HG02610 (cell line): ENCODE measurements at regions not wholly inside any gene's neighbourhood (a gene's known extent, or its start where the extent isn't known, plus 50 kb on each side); places are given as distances from the start of the nearest gene placed in this dataset.
"Not testable (repeated sequence)": the region's sequence is repeated elsewhere in the genome, so short reads cannot be mapped to it uniquely, and the experiment has no call there.

Experiments used
- ATAC-seq: cut with Tn5 transposase; IDR thresholded peaks from one replicate; pipeline ENCODE4 v1.9.1; 2021; ENCODE audit warnings: mild to moderate bottlenecking, moderate library complexity; ENCODE audit not compliant: unreplicated experiment

DNA sequence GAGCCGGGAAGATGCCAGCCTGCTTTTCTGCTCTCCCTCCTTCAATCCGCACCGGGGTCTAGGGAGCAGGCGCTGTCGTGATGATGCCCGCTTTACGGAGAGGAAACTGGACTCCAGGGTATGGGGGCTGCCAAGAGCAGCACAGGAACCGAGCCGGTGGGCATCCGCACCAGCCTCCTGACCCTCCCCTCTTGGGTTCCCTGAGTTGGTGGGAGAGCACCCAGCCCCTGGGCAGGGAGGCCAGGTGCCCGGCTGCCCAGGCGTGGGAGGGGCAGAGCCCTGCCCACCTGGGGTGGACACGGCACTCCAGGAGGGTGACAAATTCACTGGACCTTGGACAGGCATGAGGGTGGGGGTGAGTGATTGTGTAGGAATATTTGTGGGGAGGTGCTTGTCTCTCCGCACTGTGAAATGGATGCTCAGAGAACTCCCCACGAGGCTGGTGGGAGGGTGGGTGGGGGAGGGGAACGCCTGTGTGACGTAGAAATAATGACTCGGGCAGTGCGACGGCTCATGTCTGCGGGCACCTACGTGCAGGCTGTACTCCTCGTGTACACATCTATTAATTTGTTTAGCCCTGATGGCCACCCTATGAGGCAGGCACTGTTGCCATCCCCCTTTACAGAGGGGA is 173.4 kb downstream of the BMP7 start:
- no peak for ATAC-seq

DNA sequence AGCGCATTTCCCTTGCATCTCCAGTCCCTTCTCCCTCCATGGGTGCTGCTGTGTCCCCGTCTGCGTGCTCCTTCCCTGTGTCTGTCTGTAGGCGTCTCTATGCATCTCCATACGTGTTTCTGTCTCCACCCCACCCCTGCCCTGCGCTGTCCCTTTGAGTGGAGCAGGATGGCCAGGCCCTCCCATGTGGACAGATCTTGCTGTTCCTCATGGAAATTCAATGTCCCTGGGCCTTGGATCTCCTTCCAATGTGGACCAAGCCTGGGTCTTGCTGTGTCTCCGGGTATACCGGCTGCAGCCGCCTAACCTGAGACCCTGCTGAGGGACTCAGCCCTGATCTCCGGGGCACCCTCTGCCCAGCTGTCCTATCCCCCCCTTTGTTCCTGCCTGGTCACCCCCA is 172.7 kb downstream of the BMP7 start:
- ATAC-seq, result no peak

DNA sequence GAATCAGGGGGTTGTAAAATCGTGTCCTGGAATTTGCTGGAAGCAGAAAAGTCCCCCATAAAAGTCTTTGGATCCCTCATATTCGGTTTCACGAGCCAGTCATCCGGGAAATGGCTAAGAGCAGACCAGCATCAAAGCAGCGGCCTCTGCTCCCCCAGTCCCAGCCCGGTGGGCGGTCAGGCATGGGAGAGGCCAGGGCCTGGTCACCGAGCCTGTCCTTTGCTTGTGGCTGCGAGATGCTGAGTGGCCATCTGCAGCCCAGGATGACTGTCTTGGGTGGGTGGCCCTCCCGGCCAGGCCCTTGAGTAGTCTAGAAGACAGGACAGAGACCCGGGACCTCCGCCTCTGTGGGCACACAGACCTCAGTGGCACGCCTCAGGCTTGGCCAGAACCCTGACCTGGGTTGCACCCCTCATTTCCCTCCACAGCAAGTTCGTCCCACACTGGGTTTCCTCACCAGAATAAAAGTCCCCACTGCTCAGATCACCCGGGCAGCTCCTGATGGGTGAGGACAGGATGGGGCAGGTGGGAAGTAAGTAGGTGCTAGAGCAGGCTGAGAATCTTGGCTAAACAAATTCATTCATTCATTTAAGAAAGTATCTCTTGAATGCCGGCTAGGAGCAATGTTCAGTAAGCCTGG is 172.1 kb downstream of the BMP7 start:
- ATAC-seq, result no peak

- ATAC-seq, result no peak
Observed at GRCh38 chr20:57094991-57095390, 171.4 kb downstream of the BMP7 start.

- no peak for ATAC-seq
Observed at GRCh38 chr20:57095426-57095825, 171.0 kb downstream of the BMP7 start.

DNA sequence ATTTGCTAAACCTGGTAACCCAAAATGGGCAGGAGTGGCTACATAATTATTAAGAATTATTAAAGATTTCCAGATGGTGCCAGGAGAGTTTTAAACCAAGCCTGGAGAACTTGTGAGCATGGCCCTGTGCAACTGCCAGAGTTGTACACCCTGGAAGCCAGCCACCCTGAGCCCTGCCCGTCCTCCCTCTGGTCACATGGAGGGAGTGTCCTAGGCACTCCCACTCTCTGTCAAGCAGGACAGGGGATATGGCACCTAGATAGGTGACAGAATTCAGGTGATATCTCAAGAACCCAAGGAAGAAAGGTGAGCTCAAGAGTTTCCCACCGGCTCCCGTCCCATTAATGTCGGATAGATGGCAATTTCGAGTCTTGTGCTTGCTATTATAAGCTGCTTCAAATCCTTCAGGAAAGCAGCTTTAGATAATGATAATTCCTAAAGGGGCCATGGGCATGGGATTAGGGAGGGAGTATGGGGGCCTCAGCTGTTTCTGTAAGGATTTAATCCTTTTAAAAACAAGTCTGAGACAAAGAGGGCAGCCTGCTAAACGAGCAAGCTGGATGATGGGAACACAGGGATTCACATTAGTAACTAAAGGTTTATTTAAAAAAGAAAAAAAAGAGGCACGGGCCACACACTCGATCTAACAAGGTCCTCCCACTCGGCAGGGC is 169.1 kb downstream of the BMP7 start:
- ATAC-seq, result no peak

DNA sequence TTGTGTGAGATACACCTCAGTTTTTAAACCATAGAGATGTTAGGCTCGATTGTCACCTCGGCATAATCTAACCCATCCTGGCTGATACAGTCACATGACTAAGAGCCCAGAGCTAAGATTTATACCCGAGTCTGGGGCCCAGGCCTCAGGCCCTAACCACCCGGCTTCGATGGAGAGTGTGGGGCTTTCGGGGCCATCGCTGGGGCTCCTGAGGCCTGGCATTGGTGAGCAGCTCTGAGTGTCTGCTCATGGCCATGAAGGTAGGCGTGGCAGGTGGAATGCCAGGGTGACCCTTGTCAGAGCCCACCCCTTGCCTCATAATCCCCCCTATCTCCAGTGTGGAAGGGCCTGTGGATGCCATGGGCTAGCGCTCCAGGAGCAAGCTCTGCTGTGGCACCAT is 164.3 kb downstream of the BMP7 start:
- no peak for ATAC-seq

- ATAC-seq, result no peak
Observed at GRCh38 chr20:57102566-57102965, 163.9 kb downstream of the BMP7 start.

DNA sequence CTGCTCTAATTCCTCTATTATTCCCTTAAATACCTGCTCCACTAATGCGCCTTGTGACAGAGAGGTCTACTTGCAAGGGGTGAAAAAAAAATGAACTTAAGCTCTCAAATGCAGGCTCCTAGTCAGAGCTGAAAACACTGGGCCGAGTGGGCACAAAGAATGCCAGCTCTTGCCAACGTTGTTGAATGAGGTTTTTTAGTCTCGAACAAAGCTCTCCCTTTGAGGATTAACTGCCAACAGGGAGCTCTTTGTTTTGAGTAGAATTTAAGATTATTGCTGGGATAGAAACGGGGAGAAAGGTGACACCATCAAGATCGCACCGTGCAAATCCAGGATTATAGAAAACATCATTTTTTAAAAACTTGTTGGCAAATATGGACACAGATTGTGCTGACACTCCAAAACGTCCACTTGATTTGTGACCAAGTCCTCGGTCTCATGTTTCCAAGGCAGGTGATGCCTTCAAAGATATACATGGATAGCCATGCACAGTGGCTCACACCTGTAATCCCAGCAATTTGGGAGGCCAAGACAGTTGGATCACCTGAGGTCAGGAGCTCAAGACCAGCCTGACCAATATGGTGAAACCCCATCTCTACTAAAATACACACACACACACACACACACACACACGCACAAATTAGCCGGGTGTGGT is 163.2 kb downstream of the BMP7 start:
- no peak for ATAC-seq

DNA sequence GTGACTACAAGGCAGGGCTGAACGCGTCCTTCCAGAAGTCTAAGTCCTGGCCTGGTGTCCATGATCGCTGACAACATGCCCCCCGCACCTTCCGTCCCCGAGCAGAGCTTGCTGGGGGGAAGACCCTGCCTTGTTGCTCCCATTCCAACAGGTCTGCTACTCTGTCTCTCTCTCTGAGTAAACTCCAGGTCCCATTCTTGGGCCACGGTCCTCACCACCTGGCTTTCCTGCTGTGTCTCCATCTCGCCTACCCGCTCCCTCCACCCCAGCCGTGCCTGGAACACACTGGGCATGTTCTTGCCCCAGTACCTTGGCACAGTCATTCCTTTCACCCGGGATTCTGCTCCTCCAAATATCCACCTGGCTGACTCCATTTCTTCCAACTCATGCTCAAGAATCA is 162.3 kb downstream of the BMP7 start:
- no peak for ATAC-seq

DNA sequence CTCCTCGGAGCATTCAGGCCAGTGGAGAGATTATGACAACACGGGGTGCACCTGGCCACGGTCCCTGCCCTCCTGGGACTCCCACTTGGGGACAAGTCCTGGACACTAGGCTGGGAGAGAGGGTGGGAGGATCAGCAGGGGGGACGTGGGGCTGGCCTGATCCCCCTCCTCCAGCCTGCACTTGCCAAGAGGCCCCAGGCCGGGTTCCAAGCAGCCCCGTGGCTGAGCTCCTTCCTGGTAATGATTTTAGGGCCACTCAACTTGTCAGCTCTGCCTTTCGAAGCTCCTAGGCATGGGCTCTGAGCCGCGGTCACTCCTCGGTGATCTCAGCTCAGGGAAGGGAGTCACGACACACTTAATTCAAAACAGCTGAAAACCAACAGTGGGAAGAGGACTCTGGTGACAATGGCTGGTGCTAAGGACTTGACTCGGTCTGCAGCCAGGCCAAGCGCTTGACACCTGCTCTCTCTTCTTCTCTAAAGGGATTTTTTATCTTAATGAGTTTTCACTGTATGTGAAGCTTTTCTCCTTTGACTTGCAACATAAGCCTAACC is 161.7 kb downstream of the BMP7 start:
- no peak for ATAC-seq

GRCh38 chr20:57106030-57106682 is 160.3 kb downstream of the BMP7 start:
- ATAC-seq, result no peak

GRCh38 chr20:57106692-57107091 is 159.7 kb downstream of the BMP7 start:
- no peak for ATAC-seq

DNA sequence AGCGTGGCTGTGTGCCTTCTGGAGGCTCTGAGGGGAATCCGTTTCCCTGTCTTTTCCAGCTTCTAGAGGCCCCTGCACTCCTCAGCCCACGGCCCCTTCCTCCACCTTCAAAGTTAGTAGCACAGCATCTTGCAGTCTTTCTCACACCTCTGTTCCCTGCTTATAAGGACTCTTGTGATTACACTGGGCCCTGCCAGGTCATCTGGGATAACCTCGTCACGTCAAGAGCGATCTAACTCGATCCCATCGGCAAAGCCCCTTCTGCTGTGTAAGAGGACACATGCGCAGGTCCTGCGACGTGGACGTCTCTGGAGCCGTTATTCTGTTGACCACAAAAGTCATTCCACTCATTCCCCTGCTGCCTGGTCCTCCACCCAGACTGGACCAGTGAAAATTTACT is 159.2 kb downstream of the BMP7 start:
- ATAC-seq, result no peak

DNA sequence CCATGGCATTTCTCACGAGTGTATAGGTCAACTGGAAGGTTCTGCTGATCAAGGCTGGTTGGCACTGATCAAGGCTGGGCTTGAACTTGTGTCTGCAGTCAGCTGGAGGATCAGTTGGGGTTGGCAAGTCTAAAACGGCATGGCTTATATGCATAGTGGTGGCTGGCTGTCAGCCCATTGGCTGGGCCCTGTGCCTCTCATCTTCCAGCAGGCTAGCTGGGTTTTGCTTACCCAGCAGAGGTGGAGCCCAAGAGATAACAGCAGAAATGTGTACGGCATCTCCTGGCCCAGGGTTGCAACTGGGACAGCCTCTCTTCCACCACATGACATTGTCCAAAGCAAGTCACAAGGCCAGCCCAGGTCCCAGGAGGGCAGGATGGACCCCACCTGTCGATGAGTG is 158.2 kb downstream of the BMP7 start:
- no peak for ATAC-seq

DNA sequence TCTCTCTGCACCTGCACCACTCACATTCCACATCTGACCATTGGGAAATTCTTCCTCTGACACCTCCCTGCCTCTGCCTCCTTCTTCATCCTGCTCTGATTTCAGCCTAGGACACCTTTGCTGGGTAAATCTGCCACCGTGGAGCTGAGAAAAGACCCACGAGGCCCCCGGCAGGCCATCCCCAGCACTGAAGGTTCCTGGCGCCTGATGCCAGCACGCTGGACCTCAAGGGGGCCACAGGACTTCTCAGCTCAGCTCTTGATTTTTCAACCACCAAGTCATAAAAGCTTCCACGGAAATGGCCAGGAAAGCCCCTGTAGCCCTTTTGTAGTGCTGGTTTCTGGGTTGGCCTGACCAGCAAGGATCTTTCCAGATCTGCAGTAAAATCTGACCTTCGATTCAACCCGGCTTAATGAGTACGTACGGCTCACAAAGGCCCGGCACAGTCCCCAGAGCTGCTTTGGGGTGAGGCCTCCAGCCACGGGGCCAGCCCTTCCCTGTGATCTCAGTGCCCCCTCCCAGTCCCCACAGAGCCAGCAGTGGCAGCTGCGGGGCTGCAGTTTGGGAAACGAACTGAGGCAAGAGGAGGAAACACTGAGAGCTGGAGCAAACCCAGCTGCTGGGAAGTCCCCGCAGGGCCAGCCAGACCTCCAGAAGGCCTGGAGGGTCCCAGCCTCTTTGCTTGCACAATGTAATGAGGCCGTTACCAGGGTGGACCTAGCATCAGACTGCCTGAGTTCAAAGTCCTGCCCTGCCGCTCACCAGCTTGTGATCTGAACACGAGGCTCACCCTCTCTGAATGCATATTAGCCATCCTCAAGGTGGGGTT is 157.5 kb downstream of the BMP7 start:
- no peak for ATAC-seq

DNA sequence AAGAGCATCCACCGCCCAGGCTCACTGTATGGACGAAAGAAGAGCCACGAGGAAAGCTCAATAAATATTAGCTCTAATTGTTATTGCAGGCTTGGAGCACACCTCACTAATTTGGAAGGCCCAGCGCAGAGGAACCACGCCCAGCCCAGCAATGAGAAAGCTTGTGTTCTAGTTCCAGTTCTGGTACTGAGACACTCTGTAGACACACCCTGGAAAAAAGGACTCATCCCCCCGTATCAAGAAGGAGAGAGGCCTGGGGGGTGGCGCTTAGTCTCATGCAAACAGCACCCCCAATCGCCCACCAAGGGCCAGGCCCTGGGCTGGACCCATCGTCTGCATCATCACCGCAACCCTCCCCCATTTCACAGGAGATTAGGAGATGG is 156.9 kb downstream of the BMP7 start:
- ATAC-seq, result no peak

GRCh38 chr20:57110121-57111027 is 156.1 kb downstream of the BMP7 start:
- not testable (repeated sequence) for ATAC-seq

- ATAC-seq, result no peak
Observed at GRCh38 chr20:57111028-57111373, 155.4 kb downstream of the BMP7 start.
